ENCODE measurements at regions not wholly inside any gene's neighbourhood (a gene's known extent, or its start where the extent isn't known, plus 50 kb on each side); places are given as distances from the start of the nearest gene placed in this dataset.

DNA sequence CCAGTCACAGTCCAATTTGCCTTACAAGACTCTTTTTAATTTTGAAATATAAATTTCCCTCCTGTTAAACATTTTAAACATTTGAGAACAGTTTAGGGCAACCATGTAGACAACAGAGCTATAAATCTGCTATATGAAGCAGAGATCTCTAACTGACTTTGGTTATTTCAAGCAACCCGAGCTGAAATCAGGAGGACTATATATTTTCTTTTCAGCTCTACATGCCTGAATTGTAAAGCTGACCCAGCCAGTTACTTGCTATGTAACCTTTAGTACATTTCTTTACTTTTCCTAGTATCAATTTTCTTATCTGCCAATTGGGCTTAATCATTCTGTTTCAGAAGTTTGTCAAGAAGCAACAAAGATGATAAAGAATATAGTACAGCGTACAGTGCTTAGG, 457.4 kb upstream of the NECTIN3 start:
- no peaks in the 10 kb centered on the region for H3K27me3 ChIP-seq
- no peaks in the 10 kb centered on the region for H3K36me3 ChIP-seq
- TF ChIP-seq, protein P1, sequence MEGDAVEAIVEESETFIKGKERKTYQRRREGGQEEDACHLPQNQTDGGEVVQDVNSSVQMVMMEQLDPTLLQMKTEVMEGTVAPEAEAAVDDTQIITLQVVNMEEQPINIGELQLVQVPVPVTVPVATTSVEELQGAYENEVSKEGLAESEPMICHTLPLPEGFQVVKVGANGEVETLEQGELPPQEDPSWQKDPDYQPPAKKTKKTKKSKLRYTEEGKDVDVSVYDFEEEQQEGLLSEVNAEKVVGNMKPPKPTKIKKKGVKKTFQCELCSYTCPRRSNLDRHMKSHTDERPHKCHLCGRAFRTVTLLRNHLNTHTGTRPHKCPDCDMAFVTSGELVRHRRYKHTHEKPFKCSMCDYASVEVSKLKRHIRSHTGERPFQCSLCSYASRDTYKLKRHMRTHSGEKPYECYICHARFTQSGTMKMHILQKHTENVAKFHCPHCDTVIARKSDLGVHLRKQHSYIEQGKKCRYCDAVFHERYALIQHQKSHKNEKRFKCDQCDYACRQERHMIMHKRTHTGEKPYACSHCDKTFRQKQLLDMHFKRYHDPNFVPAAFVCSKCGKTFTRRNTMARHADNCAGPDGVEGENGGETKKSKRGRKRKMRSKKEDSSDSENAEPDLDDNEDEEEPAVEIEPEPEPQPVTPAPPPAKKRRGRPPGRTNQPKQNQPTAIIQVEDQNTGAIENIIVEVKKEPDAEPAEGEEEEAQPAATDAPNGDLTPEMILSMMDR (IDR thresholded peaks at IDR 0.05): no peak
- H3K9me3 ChIP-seq: no peaks in the 10 kb centered on the region
- no peak for DNase-seq
- H3K4me3 ChIP-seq: no peak overlapping the region
- intact Hi-C loops (cut with DNase I): no loop called here
- H3K4me1 ChIP-seq: no peaks in the 10 kb centered on the region
- no peak for ATAC-seq
- H3K27ac ChIP-seq: no peak overlapping the region

DNA sequence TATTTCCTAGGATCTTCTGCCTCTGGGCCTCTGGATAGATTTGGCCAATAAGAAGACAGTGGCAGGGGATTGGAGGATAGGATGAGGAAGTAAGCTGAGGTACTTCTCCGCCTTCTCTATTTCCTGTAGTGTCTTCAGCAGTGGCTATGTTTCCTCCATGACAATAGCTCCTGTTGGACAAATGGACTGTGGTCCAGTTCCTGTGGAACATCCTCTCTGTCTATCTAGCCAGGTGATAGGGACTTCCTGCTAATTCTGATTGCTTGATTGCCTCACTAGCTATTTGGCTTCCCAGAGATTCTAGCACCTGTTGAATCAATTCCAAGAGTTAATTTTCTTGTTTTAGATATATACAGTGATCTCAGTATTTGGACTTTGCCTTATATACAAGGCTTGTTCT, 456.2 kb upstream of the NECTIN3 start:
- H3K36me3 ChIP-seq: no peaks in the 10 kb centered on the region
- DNase-seq (no peak), ATAC-seq (no peak)
- no peaks in the 10 kb centered on the region for H3K4me1 ChIP-seq
- no peak overlapping the region for H3K27ac ChIP-seq
- no peaks in the 10 kb centered on the region for H3K9me3 ChIP-seq
- intact Hi-C loops (cut with DNase I): no loop called here
- TF ChIP-seq, protein P1 (IDR thresholded peaks at IDR 0.05): no peak
- H3K27me3 ChIP-seq: no peaks in the 10 kb centered on the region
- H3K4me3 ChIP-seq: no peak overlapping the region

DNA sequence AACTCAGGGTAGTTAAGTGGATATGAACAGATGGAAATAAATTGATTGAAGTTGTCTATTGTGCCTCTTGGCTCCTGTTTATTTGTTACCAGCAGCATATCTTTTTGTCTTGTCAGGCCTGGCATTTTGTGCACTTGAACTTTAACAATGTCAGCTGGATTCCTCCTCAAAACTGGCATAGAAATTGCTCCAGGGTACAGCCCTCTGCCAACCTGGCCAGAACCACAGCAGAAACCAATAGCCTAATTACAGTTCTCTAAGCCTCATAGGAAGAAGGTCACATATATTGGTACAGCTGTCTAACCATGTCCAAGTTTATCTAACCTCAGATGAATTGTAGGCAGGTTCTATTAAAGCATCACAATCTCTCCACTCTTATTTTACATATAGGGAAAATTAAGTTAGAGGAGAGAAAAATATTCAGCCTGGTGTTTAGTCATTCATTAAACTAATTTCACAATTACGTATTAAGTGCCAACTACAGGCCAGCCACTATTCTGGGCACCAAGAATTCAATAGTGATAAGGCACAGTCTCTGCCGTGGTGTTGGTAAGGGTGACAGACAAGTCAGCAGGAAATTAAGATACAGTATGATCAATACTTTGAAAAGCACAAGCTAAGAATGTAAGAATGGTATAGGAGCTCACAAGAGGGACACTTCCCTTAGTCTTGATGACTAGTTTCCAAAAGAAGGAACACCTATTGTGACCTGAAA, 452.9 kb upstream of the NECTIN3 start:
- H3K4me1 ChIP-seq: no peaks in the 10 kb centered on the region
- H3K4me3 ChIP-seq: no peak overlapping the region
- ATAC-seq (no peak), DNase-seq (no peak)
- intact Hi-C loops (cut with DNase I): no loop called here
- no peak overlapping the region for H3K27ac ChIP-seq
- no peaks in the 10 kb centered on the region for H3K9me3 ChIP-seq
- TF ChIP-seq, protein P1 (IDR thresholded peaks at IDR 0.05): no peak
- no peaks in the 10 kb centered on the region for H3K36me3 ChIP-seq
- H3K27me3 ChIP-seq: no peaks in the 10 kb centered on the region

DNA sequence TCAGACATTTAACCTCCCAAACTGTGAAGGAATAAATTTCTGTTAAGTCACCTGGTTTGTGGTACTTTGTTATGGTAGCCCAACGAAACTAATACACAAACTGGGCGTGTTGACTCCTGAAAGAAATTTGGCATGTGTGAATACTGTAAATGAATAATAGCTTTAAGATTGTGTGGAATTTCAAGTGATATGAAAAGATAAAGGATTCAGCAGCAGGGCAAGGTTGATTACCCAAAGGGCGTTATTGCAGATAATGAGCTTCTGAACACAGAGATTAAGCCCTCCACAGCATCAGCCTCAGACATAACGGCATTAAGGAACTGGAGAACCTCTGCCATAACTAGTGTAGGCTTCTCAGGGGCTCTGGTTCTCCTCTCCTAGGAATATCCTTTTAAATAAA, 451.5 kb upstream of the NECTIN3 start:
- Histone ChIP-seq H3K9me3 (no peaks in the 10 kb centered on the region), H3K27me3 (no peaks in the 10 kb centered on the region), H3K27ac (no peak overlapping the region), H3K36me3 (no peaks in the 10 kb centered on the region), H3K4me1 (no peaks in the 10 kb centered on the region), H3K4me3 (no peak overlapping the region)
- ATAC-seq: no peak
- DNase-seq: no peak
- intact Hi-C loops (cut with DNase I): no loop called here
- TF ChIP-seq, protein P1 (IDR thresholded peaks at IDR 0.05): no peak

DNA sequence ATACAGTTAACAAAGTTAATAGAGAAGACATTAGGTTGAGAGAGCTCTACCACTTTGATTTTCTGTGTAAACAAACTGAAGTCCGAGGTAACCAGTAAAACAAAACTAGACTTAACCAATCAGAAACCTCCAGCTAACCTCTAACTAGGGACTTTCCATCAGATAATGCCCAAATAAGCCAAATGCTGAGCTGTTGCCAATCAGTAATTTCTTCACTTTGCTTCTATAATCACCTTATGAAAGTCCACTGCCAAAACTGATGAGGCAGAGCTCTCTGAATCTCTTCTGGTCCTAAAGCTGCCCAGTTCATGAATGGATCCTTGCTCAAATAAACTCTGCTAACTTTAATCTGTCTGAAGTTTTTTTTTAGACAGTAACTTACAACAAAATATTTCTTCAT, 448.0 kb upstream of the NECTIN3 start:
- intact Hi-C loops (cut with DNase I): no loop called here
- no peak overlapping the region for H3K27ac ChIP-seq
- no peaks in the 10 kb centered on the region for H3K4me1 ChIP-seq
- no peak for DNase-seq
- H3K27me3 ChIP-seq: no peaks in the 10 kb centered on the region
- no peak for ATAC-seq
- TF ChIP-seq, protein P1 (IDR thresholded peaks at IDR 0.05): no peak
- H3K4me3 ChIP-seq: no peak overlapping the region
- no peaks in the 10 kb centered on the region for H3K9me3 ChIP-seq
- H3K36me3 ChIP-seq: no peaks in the 10 kb centered on the region

DNA sequence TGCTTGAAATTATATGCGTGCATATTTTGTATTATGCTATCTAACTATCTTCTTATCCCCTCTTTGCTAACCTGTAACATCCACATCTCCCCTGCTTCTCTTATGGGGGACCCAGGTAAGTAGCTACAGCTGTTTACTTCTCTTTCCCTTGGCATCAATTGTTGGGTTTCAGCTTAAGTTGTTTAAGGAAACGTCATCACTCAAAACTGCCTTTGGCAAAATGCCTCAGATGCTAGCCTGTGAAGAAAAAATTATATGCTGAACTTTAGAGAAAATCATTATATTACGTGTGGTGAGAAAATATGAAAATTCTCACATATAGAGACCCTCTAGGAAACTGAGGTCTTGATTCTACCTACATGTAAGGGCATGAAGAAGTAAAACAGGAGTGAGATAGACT, 447.0 kb upstream of the NECTIN3 start:
- no peak overlapping the region for H3K27ac ChIP-seq
- DNase-seq: no peak
- TF ChIP-seq, protein P1 (IDR thresholded peaks at IDR 0.05): no peak

More for the DNA sequence above, 447.0 kb upstream of the NECTIN3 start:
- Histone ChIP-seq H3K4me3 (no peak overlapping the region), H3K4me1 (no peaks in the 10 kb centered on the region), H3K36me3 (no peaks in the 10 kb centered on the region), H3K27me3 (no peaks in the 10 kb centered on the region), H3K9me3 (no peaks in the 10 kb centered on the region)
- ATAC-seq: no peak
- intact Hi-C loops (cut with DNase I): no loop called here

Data from upper lobe of right lung (tissue), 1 donor.